ENCODE measurements at regions not wholly inside any gene's neighbourhood (a gene's known extent, or its start where the extent isn't known, plus 50 kb on each side); places are given as distances from the start of the nearest gene placed in this dataset.

- no peak for DNase-seq
- no peaks in the 10 kb centered on the region for H3K27me3 ChIP-seq (replicated peaks in 1 of 7)
- no peak overlapping the region for H3K27ac ChIP-seq
- peaks cover 0 to 16% (median 0%) of the 10 kb centered on the region in 8 donors for H3K9me3 ChIP-seq
- TF ChIP-seq CTCF (IDR thresholded peaks at IDR 0.05 in 8 of 11, conservative IDR thresholded peaks at IDR 0.05 in 3 of 11) = no peak
- no peak for TF ChIP-seq POLR2AphosphoS5 (IDR thresholded peaks at IDR 0.05)
- no peak for TF ChIP-seq POLR2A (IDR thresholded peaks at IDR 0.05)
- H3K4me3 ChIP-seq = no peak overlapping the region
- intact Hi-C loops (cut with DNase I; ENCODE audit: low total_unique reads) = no loop called here
- H3K4me1 ChIP-seq = no peaks in the 10 kb centered on the region
- H3K36me3 ChIP-seq = no peaks in the 10 kb centered on the region
- 80 to 95% (median 91%) methylated on average over 6 of the region's 6 CpGs for WGBS, 5 donors
These were observed 437.9 kb downstream of the CSNK1G3 start for GRCh38 chr5:123949807-123950340.

DNA sequence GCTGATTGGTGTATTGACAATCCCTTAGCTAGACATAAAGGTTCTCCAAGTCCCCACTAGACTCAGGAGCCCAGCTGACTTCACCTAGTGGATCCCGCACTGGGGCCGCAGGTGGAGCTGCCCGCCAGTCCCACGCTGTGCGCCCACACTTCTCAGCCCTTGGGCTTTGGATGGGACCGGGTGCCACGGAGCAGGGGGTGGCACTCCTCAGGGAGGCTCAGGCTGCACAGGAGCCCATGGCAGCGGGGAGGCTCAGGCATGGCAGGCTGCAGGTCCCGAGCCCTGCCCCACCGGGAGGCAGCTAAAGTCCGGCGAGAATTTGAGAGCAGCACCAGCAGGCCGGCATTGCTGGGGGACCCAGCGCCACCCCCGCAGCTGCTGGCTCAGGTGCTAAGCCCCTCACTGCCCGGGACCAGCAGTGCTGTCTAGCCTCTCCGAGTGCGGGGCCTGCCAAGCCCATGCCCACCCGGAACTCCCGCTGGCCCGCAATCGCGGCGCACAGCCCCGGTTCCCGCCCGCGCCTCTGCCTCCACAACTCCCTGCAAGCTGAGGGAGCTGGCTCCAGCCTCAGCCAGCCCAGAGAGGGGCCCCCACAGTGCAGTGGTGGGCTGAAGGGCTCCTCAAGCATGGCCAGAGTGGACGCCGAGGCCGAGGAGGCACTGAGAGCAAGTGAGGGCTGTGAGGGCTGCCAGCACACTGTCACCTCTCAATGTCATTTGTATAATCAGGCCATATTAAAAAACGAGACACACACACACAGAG, 437.2 kb downstream of the CSNK1G3 start:
- Histone ChIP-seq H3K4me1 (no peaks in the 10 kb centered on the region), H3K27ac (no peak overlapping the region), H3K4me3 (no peak overlapping the region), H3K27me3 (replicated peaks in 1 of 7) (no peaks in the 10 kb centered on the region), H3K9me3 (peaks cover 0 to 16% (median 0%) of the 10 kb centered on the region in 8 donors), H3K36me3 (no peaks in the 10 kb centered on the region)
- intact Hi-C loops (cut with DNase I; ENCODE audit: low total_unique reads) = no loop called here
- DNase-seq = no peak
- 93 to 98% (median 96%) methylated on average over 22 to 32 of the region's 32 CpGs for WGBS, 5 donors
- TF ChIP-seq POLR2A (IDR thresholded peaks at IDR 0.05) (no peak), CTCF (IDR thresholded peaks at IDR 0.05 in 8 of 11, conservative IDR thresholded peaks at IDR 0.05 in 3 of 11) (no peak), POLR2AphosphoS5 (IDR thresholded peaks at IDR 0.05) (no peak)

DNA sequence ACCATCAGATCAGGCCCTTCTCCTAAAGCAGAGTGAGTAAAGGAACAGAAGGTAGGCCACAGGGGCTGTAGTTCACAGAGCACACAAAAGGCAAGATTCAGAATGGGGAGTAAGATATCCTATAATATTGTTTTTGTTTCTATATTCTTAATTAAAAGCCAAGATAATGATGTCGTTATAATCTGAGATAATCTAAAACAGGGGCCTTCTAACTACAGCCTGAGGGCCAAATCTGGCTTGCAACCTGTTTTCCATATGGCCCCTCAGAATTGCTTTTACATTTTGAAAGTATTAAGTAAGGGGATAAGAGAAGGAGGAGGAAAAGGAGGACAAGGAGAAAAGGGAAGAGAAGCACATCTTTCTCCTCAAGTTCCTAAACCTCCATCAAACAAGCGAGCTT, 435.8 kb downstream of the CSNK1G3 start:
- Histone ChIP-seq H3K9me3 (peaks cover 0 to 18% (median 3%) of the 10 kb centered on the region in 8 donors), H3K4me3 (no peak overlapping the region), H3K27ac (no peak overlapping the region), H3K27me3 (replicated peaks in 1 of 7) (no peaks in the 10 kb centered on the region), H3K4me1 (no peaks in the 10 kb centered on the region), H3K36me3 (no peaks in the 10 kb centered on the region)
- 84 to 99% (median 94%) methylated on average over 2 of the region's 2 CpGs for WGBS, 5 donors
- no peak for DNase-seq
- TF ChIP-seq POLR2A (IDR thresholded peaks at IDR 0.05) = no peak
- no peak for TF ChIP-seq POLR2AphosphoS5 (IDR thresholded peaks at IDR 0.05)
- no peak for TF ChIP-seq CTCF (IDR thresholded peaks at IDR 0.05 in 8 of 11, conservative IDR thresholded peaks at IDR 0.05 in 3 of 11)
- intact Hi-C loops (cut with DNase I; ENCODE audit: low total_unique reads) = no loop called here

GRCh38 chr5:123945548-123945947, 433.6 kb downstream of the CSNK1G3 start:
- DNase-seq = no peak
- WGBS, 5 donors = 67 to 93% (median 76%) methylated on average over 1 of the region's 1 CpG
- H3K9me3 ChIP-seq = peaks cover 0 to 39% (median 22%) of the 10 kb centered on the region in 8 donors
- no peaks in the 10 kb centered on the region for H3K27me3 ChIP-seq (replicated peaks in 1 of 7)
- no peaks in the 10 kb centered on the region for H3K36me3 ChIP-seq
- TF ChIP-seq POLR2A (IDR thresholded peaks at IDR 0.05) = no peak
- no peak for TF ChIP-seq CTCF (IDR thresholded peaks at IDR 0.05 in 8 of 11, conservative IDR thresholded peaks at IDR 0.05 in 3 of 11)
- no peak for TF ChIP-seq POLR2AphosphoS5 (IDR thresholded peaks at IDR 0.05)
- H3K27ac ChIP-seq = no peak overlapping the region
- H3K4me1 ChIP-seq = no peaks in the 10 kb centered on the region
- intact Hi-C loops (cut with DNase I; ENCODE audit: low total_unique reads) = no loop called here
- no peak overlapping the region for H3K4me3 ChIP-seq

Data from spleen (tissue), 11 donors.